Neural progenitor cell (in vitro differentiated cells): ENCODE measurements at regions not wholly inside any gene's neighbourhood (a gene's known extent, or its start where the extent isn't known, plus 50 kb on each side); places are given as distances from the start of the nearest gene placed in this dataset.
A peak's percentile ranks its signal among the peaks of the same experiment; 100 is the strongest.

ENCODE experiments used
- DNase-seq: peaks from one replicate; pipeline ENCODE4 v3.0.0-alpha.2; 2016; ENCODE audit warnings: low spot score
- H2AFZ ChIP-seq: fragments of 200-600 bp; sonication (generic); replicated peaks from 2 replicates; pipeline ENCODE4 v1.6.1; 2016; ENCODE audit warnings: antibody characterized with exemption
- H3F3A ChIP-seq: fragments of 200-600 bp; sonication (generic); 2 replicates; pipeline ENCODE4 v1.6.1; 2016; ENCODE audit warnings: antibody characterized with exemption, low read depth
- H3K27ac ChIP-seq: fragments of 200-600 bp; sonication (generic); 2 replicates; pipeline ENCODE4 v1.5.1; 2016; ENCODE audit warnings: mild to moderate bottlenecking
- H3K27me3 ChIP-seq: fragments of 200-600 bp; sonication (generic); 2 replicates; pipeline ENCODE4 v1.6.1; 2016; ENCODE audit warnings: mild to moderate bottlenecking, moderate library complexity
- H3K36me3 ChIP-seq: fragments of 200-600 bp; sonication (generic); 2 replicates; pipeline ENCODE4 v1.5.1; 2016
- H3K4me1 ChIP-seq: fragments of 200-600 bp; sonication (generic); 2 replicates; pipeline ENCODE4 v1.6.1; 2016; ENCODE audit warnings: mixed run types
- H3K4me2 ChIP-seq: fragments of 200-600 bp; sonication (generic); 2 replicates; pipeline ENCODE4 v1.6.1; 2016
- H3K4me3 ChIP-seq: fragments of 200-600 bp; sonication (generic); 2 replicates; pipeline ENCODE4 v1.5.1; 2016
- H3K79me2 ChIP-seq: fragments of 200-600 bp; sonication (generic); 2 replicates; pipeline ENCODE4 v1.6.1; 2016; ENCODE audit warnings: low read depth
- H3K9ac ChIP-seq: fragments of 200-600 bp; sonication (generic); 2 replicates; pipeline ENCODE4 v1.6.1; 2016
- H3K9me3 ChIP-seq: fragments of 200-600 bp; sonication (generic); 2 replicates; pipeline ENCODE4 v1.5.1; 2016; ENCODE audit warnings: low read depth
- H4K20me1 ChIP-seq: fragments of 200-600 bp; sonication (generic); 2 replicates; pipeline ENCODE4 v1.6.1; 2016; ENCODE audit warnings: low read depth
- H3K27ac Mint-ChIP-seq: 3 replicates; pipeline ENCODE4 v1.8.0; 2021; ENCODE audit warnings: mixed read lengths
- H3K27me3 Mint-ChIP-seq: 2 replicates; pipeline ENCODE4 v1.8.0; 2022; ENCODE audit warnings: low read depth, mild to moderate bottlenecking, inconsistent platforms, moderate library complexity, mixed read lengths; ENCODE audit not compliant: insufficient read depth
- H3K36me3 Mint-ChIP-seq: 3 replicates; pipeline ENCODE4 v1.8.0; 2021; ENCODE audit warnings: mixed read lengths
- H3K4me1 Mint-ChIP-seq: 3 replicates; pipeline ENCODE4 v1.8.0; 2021; ENCODE audit warnings: mixed read lengths
- H3K4me3 Mint-ChIP-seq: 3 replicates; pipeline ENCODE4 v1.8.0; 2021; ENCODE audit warnings: mild to moderate bottlenecking, moderate library complexity, mixed read lengths
- H3K9me3 Mint-ChIP-seq: 3 replicates; pipeline ENCODE4 v1.8.0; 2020; ENCODE audit warnings: mixed read lengths
- EZH2 ChIP-seq: fragments of 200-600 bp; sonication (generic); IDR thresholded peaks from 2 replicates; pipeline ENCODE4 v1.6.1; 2017; ENCODE audit warnings: antibody characterized with exemption, mild to moderate bottlenecking, moderate library complexity
- EZH2phosphoT487 ChIP-seq: fragments of 200-600 bp; sonication (generic); IDR thresholded peaks from 2 replicates; pipeline ENCODE4 v1.6.1; 2017; ENCODE audit warnings: antibody characterized with exemption
- TF ChIP-seq, protein P1 (sequence below): fragments of 200-600 bp; sonication (generic); IDR thresholded peaks from 2 replicates; pipeline ENCODE4 v1.5.1; 2017; ENCODE audit warnings: antibody characterized with exemption, mild to moderate bottlenecking

DNA sequence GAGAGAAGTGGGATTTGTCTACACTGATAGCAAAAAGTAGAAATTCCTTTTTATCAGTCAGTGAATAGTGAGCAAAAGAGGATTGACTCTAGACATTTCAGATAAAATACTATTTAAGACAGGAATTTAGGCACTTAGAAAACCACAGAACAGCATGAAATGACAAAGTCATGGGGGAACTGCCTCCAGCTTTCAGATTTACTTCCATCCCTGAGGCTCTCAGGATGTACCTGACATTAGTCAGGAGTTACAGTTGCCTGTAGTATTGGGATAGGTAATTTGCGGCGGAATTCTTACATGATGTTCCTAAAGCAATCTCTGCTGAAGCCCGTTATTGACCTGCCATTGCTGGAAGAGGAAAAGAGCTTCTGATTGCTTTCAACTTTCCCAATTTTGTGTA is 337.1 kb upstream of the MAP2 start:
- H3K36me3 ChIP-seq: no peaks in the 10 kb centered on the region
- no peak overlapping the region for H3K9ac ChIP-seq
- peaks cover 3% of the 10 kb centered on the region for H3K27me3 Mint-ChIP-seq
- H3K4me1 Mint-ChIP-seq: no peaks in the 10 kb centered on the region
- H3K4me3 Mint-ChIP-seq: no peak overlapping the region
- no peaks in the 10 kb centered on the region for H4K20me1 ChIP-seq
- no peak for DNase-seq
- H3F3A ChIP-seq: no peaks in the 10 kb centered on the region
- H3K4me1 ChIP-seq: no peaks in the 10 kb centered on the region
- H3K27me3 ChIP-seq: no peaks in the 10 kb centered on the region
- no peaks in the 10 kb centered on the region for H3K9me3 Mint-ChIP-seq
- H3K9me3 ChIP-seq: no peaks in the 10 kb centered on the region
- no peaks in the 10 kb centered on the region for H3K79me2 ChIP-seq
- H3K36me3 Mint-ChIP-seq: no peaks in the 10 kb centered on the region
- H3K4me2 ChIP-seq: no peak overlapping the region
- peak overlapping the region; percentile 6 for H2AFZ ChIP-seq
- H3K4me3 ChIP-seq: no peak overlapping the region
- no peak overlapping the region for H3K27ac Mint-ChIP-seq
- TF ChIP-seq EZH2phosphoT487 (no peak), EZH2 (no peak)
- TF ChIP-seq, protein P1, sequence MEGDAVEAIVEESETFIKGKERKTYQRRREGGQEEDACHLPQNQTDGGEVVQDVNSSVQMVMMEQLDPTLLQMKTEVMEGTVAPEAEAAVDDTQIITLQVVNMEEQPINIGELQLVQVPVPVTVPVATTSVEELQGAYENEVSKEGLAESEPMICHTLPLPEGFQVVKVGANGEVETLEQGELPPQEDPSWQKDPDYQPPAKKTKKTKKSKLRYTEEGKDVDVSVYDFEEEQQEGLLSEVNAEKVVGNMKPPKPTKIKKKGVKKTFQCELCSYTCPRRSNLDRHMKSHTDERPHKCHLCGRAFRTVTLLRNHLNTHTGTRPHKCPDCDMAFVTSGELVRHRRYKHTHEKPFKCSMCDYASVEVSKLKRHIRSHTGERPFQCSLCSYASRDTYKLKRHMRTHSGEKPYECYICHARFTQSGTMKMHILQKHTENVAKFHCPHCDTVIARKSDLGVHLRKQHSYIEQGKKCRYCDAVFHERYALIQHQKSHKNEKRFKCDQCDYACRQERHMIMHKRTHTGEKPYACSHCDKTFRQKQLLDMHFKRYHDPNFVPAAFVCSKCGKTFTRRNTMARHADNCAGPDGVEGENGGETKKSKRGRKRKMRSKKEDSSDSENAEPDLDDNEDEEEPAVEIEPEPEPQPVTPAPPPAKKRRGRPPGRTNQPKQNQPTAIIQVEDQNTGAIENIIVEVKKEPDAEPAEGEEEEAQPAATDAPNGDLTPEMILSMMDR: no peak
- H3K27ac ChIP-seq: no peak overlapping the region

DNA sequence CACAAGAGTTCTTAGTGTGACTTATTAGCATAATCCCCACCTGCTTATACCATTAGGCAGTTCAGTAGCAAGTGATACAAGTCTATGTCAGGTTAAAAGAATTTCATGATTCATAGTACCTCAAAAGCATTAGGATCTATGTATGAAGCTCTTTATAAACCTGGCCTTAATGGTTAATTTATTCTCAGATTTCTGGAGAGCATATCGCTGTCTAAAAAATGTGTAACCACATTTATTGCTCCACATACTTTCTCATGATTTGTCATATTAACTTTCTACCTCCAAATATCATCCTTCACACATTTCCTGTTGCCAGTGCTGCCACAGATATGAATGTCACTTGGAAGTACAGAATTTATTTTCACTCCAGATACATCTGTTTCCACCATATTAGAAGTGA is 332.8 kb upstream of the MAP2 start:
- no peaks in the 10 kb centered on the region for H3K36me3 Mint-ChIP-seq
- H3K4me1 Mint-ChIP-seq: no peaks in the 10 kb centered on the region
- Histone ChIP-seq H3K4me2 (no peak overlapping the region), H4K20me1 (no peaks in the 10 kb centered on the region), H3K9me3 (no peaks in the 10 kb centered on the region), H3F3A (no peaks in the 10 kb centered on the region), H3K9ac (no peak overlapping the region), H3K36me3 (no peaks in the 10 kb centered on the region), H3K4me3 (no peak overlapping the region), H3K79me2 (no peaks in the 10 kb centered on the region), H3K4me1 (no peaks in the 10 kb centered on the region), H2AFZ (no peak overlapping the region), H3K27me3 (no peaks in the 10 kb centered on the region), H3K27ac (no peak overlapping the region)
- TF ChIP-seq, protein P1: no peak
- TF ChIP-seq EZH2 (no peak), EZH2phosphoT487 (no peak)
- no peak overlapping the region for H3K27ac Mint-ChIP-seq
- no peak for DNase-seq
- H3K4me3 Mint-ChIP-seq: no peak overlapping the region
- H3K27me3 Mint-ChIP-seq: no peaks in the 10 kb centered on the region
- H3K9me3 Mint-ChIP-seq: no peaks in the 10 kb centered on the region

DNA sequence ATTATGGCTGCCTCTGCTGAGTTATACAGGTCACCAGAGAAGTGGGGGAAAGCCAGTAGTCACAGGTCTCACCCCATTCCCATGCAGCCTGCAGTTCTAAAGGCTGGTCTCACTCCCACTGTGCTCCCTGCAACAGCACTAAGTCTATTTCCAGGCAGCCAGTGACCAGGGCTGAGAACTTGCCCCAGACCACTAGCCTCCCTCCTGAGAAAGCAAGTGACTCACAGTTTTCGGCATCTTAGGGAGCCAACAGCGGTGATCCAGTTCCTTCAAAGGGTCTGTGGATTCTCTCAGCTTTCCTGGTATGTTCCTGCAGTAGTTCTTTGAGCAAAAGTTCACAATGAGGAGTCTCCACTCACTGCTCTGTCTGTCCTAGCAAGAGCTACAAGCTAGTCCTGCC is 329.6 kb upstream of the MAP2 start:
- Mint-ChIP-seq H3K36me3 (no peaks in the 10 kb centered on the region), H3K9me3 (no peaks in the 10 kb centered on the region), H3K4me3 (no peak overlapping the region), H3K27ac (no peak overlapping the region), H3K4me1 (no peaks in the 10 kb centered on the region), H3K27me3 (no peaks in the 10 kb centered on the region)
- no peaks in the 10 kb centered on the region for H3K79me2 ChIP-seq
- no peaks in the 10 kb centered on the region for H3K36me3 ChIP-seq
- H4K20me1 ChIP-seq: no peaks in the 10 kb centered on the region
- H3K4me2 ChIP-seq: no peak overlapping the region
- no peak overlapping the region for H3K9ac ChIP-seq
- H3K4me1 ChIP-seq: no peaks in the 10 kb centered on the region
- H3K27ac ChIP-seq: no peak overlapping the region
- no peak for DNase-seq
- no peak overlapping the region for H3K4me3 ChIP-seq
- TF ChIP-seq, protein P1: no peak
- no peak for TF ChIP-seq EZH2phosphoT487
- no peak for TF ChIP-seq EZH2
- H3K27me3 ChIP-seq: no peaks in the 10 kb centered on the region
- peak overlapping the region; percentile 22 for H2AFZ ChIP-seq
- no peaks in the 10 kb centered on the region for H3K9me3 ChIP-seq
- no peaks in the 10 kb centered on the region for H3F3A ChIP-seq

DNA sequence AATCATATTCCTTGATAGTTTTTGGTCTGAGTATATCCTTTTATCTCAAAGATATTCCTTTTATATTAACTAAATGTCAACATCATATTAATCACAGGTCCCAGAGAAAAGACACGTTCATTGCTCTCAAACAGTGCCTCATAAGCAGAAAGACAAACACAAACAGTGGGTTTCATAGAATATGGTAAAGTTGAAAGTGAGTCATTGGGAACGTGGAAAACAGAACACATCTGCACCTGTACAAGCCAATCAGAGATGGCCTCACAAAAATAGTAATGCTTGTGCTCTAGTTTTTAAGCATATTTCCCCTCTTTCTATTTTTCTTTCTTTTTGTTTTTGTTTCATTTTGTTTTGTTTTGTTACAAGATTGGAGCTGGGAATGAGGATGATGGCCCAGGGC is 328.4 kb upstream of the MAP2 start:
- H3K4me3 ChIP-seq: no peak overlapping the region
- no peaks in the 10 kb centered on the region for H3K27me3 ChIP-seq
- H3K9ac ChIP-seq: no peak overlapping the region
- H3K4me1 ChIP-seq: no peaks in the 10 kb centered on the region
- DNase-seq: no peak
- no peaks in the 10 kb centered on the region for H3F3A ChIP-seq
- Mint-ChIP-seq H3K4me1 (no peaks in the 10 kb centered on the region), H3K36me3 (no peaks in the 10 kb centered on the region), H3K4me3 (no peak overlapping the region), H3K27ac (no peak overlapping the region), H3K27me3 (no peaks in the 10 kb centered on the region), H3K9me3 (no peaks in the 10 kb centered on the region)
- no peak overlapping the region for H2AFZ ChIP-seq
- no peaks in the 10 kb centered on the region for H3K79me2 ChIP-seq
- H4K20me1 ChIP-seq: no peaks in the 10 kb centered on the region
- H3K36me3 ChIP-seq: no peaks in the 10 kb centered on the region
- TF ChIP-seq EZH2phosphoT487 (no peak), EZH2 (no peak)
- TF ChIP-seq, protein P1: no peak
- no peaks in the 10 kb centered on the region for H3K9me3 ChIP-seq
- H3K4me2 ChIP-seq: no peak overlapping the region
- no peak overlapping the region for H3K27ac ChIP-seq
